ENCODE measurements at regions not wholly inside any gene's neighbourhood (a gene's known extent, or its start where the extent isn't known, plus 50 kb on each side); places are given as distances from the start of the nearest gene placed in this dataset.

- no peak overlapping the region for H3K27ac ChIP-seq
- no peak overlapping the region for H3K9ac ChIP-seq (ENCODE audit: low read depth in 2 of 2, low read length in 2 of 2)
- H3K36me3 ChIP-seq, result no peaks in the 10 kb centered on the region
- no peaks in the 10 kb centered on the region for H3K4me1 ChIP-seq
- TF ChIP-seq CTCF (IDR thresholded peaks at IDR 0.05), result no peak
- H3K27me3 ChIP-seq, result no peaks in the 10 kb centered on the region
- H3K9me3 ChIP-seq, result no peaks in the 10 kb centered on the region
- DNase-seq, result no peak
- no peak overlapping the region for H3K4me3 ChIP-seq
- intact Hi-C loops (cut with DNase I), result no loop called here
Observed at GRCh38 chr5:2272755-2273154, 390.0 kb upstream of the IRX4 start.

GRCh38 chr5:2272039-2272438 lies 389.3 kb upstream of the IRX4 start:
- H3K9me3 ChIP-seq, result no peaks in the 10 kb centered on the region
- no peak overlapping the region for H3K27ac ChIP-seq
- no peak overlapping the region for H3K4me3 ChIP-seq
- intact Hi-C loops (cut with DNase I), result no loop called here
- no peak for TF ChIP-seq CTCF (IDR thresholded peaks at IDR 0.05)
- no peak for DNase-seq
- no peaks in the 10 kb centered on the region for H3K4me1 ChIP-seq
- H3K36me3 ChIP-seq, result no peaks in the 10 kb centered on the region
- H3K9ac ChIP-seq (ENCODE audit: low read depth in 2 of 2, low read length in 2 of 2), result no peak overlapping the region
- no peaks in the 10 kb centered on the region for H3K27me3 ChIP-seq

- Histone ChIP-seq H3K27me3 (no peaks in the 10 kb centered on the region), H3K9ac (ENCODE audit: low read depth in 2 of 2, low read length in 2 of 2) (no peak overlapping the region), H3K27ac (no peak overlapping the region), H3K36me3 (no peaks in the 10 kb centered on the region), H3K4me1 (no peaks in the 10 kb centered on the region), H3K4me3 (no peak overlapping the region), H3K9me3 (no peaks in the 10 kb centered on the region)
- intact Hi-C loops (cut with DNase I), result no loop called here
- DNase-seq, result no peak
- TF ChIP-seq CTCF (IDR thresholded peaks at IDR 0.05), result no peak
Observed at GRCh38 chr5:2271316-2271715, 388.6 kb upstream of the IRX4 start.

- H3K4me3 ChIP-seq, result no peak overlapping the region
- no peak for DNase-seq
- no peaks in the 10 kb centered on the region for H3K9me3 ChIP-seq
- no peaks in the 10 kb centered on the region for H3K27me3 ChIP-seq
- no peaks in the 10 kb centered on the region for H3K4me1 ChIP-seq
- no peak overlapping the region for H3K27ac ChIP-seq
- no peak for TF ChIP-seq CTCF (IDR thresholded peaks at IDR 0.05)
- H3K36me3 ChIP-seq, result no peaks in the 10 kb centered on the region
- intact Hi-C loops (cut with DNase I), result no loop called here
- no peak overlapping the region for H3K9ac ChIP-seq (ENCODE audit: low read depth in 2 of 2, low read length in 2 of 2)
Observed at GRCh38 chr5:2270467-2270866, 387.7 kb upstream of the IRX4 start.

- H3K27ac ChIP-seq, result no peak overlapping the region
- H3K9ac ChIP-seq (ENCODE audit: low read depth in 2 of 2, low read length in 2 of 2), result no peak overlapping the region
- H3K4me3 ChIP-seq, result no peak overlapping the region
- H3K9me3 ChIP-seq, result no peaks in the 10 kb centered on the region
- no peaks in the 10 kb centered on the region for H3K36me3 ChIP-seq
- no peak for DNase-seq
- no peaks in the 10 kb centered on the region for H3K4me1 ChIP-seq
- no peaks in the 10 kb centered on the region for H3K27me3 ChIP-seq
- intact Hi-C loops (cut with DNase I), result no loop called here
- TF ChIP-seq CTCF (IDR thresholded peaks at IDR 0.05), result no peak
Observed at GRCh38 chr5:2269656-2270055, 386.9 kb upstream of the IRX4 start.

GRCh38 chr5:2267991-2268390 lies 385.3 kb upstream of the IRX4 start:
- no peak overlapping the region for H3K4me3 ChIP-seq
- H3K9me3 ChIP-seq, result no peaks in the 10 kb centered on the region
- H3K9ac ChIP-seq (ENCODE audit: low read depth in 2 of 2, low read length in 2 of 2), result no peak overlapping the region
- H3K36me3 ChIP-seq, result no peaks in the 10 kb centered on the region
- intact Hi-C loops (cut with DNase I), result no loop called here
- no peak overlapping the region for H3K27ac ChIP-seq
- H3K27me3 ChIP-seq, result no peaks in the 10 kb centered on the region
- no peak for DNase-seq
- no peaks in the 10 kb centered on the region for H3K4me1 ChIP-seq
- TF ChIP-seq CTCF (IDR thresholded peaks at IDR 0.05), result no peak

Measured in colonic mucosa (tissue), 4 donors.